GM19372 (cell line): ENCODE measurements at regions not wholly inside any gene's neighbourhood (a gene's known extent, or its start where the extent isn't known, plus 50 kb on each side); places are given as distances from the start of the nearest gene placed in this dataset.

Experiments
- ATAC-seq: cut with Tn5 transposase; IDR thresholded peaks from one replicate; pipeline ENCODE4 v1.9.1; 2021; ENCODE audit warnings: mild to moderate bottlenecking, low read depth, moderate library complexity; ENCODE audit not compliant: unreplicated experiment

DNA sequence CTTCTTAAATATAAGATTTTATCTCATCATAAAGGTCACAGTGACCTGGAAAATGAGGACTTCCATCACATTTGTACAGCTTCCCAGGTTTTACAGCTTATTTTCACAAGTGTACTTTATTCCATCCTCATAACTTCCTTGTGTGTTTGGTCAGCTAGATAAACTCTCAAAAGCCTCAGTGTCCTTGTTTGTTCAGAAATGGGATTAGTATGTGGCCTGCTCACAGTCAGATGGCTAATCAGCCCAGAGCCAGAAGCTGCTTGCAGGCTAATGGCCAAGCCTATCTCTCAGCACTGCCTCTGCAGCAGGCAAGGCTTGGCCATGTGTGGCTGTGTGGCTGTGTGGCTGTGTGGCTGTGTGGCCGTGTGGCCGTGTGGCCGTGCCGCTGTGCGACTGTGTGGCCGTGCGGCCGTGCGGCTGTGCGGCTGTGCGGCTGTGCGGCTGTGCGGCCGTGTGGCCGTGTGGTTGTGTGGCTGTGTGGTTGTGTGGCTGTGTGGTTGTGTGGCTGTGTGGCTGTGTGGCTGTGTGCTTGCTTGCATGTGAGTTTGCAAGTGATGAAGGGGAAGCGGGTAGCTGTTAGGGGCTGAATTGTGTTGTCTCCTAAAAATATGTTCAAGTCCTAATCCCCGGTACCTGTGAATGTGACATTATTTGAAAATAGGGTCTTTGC is 233.0 kb upstream of the TNP1 start:
- no peak for ATAC-seq

DNA sequence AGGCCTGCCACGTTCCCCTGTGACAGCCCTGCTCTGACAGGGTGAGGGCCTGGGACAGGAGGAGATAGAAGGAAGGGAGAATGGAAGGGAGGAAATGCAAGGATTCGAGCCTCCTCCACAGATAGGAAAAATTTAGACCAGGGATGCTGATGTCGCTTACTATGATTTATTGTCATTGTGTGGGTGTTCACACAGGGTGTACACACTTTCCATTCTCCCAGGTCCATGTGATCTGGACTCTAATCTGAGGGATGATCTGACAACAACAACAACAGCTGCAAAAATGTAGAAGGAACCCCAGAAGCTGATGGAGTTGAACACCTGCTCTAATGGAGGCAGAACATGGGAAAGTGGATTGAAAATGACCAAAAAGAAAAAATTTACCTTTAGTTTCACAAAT is 231.7 kb upstream of the TNP1 start:
- ATAC-seq: no peak

DNA sequence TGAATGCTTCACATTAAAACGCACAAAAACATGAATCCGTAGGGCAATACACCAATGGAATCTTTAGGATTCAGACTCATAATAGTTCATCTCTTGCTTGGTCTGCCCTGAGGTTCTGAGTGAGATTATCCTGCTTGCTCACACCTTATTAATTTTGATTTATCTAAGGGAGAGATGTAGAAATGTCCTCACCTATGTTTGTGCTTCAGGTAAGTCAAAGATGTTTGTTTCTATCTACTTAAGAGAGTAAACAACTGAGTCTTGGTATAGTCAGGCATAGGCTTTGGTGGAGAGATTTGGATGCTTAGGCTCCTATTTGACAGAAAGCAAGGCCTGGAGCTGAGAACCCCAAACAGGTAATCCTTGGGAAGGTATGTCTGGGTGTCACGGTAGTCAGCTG is 231.0 kb upstream of the TNP1 start:
- ATAC-seq: no peak

DNA sequence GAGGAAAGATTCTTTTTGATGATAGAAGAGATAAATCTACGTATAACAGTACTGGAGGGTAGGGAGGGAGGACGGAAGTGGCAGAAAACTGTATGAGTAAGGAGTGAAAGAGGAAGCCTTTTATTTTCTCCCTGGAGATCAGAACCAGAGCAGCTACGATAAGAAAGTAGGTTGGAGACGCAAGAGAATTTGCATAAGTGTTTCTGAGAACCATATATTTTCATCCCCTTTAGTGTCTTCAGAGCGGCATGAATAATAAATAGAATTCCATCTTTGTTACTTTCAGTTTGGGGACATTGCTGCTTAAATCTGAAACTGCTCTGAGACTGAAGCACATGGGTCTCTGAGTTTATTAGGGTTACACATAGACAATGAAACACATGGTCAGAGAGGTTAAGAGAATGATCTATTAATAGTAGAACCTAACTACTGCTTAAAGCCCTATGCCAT is 230.2 kb upstream of the TNP1 start:
- peak; percentile 59 for ATAC-seq

DNA sequence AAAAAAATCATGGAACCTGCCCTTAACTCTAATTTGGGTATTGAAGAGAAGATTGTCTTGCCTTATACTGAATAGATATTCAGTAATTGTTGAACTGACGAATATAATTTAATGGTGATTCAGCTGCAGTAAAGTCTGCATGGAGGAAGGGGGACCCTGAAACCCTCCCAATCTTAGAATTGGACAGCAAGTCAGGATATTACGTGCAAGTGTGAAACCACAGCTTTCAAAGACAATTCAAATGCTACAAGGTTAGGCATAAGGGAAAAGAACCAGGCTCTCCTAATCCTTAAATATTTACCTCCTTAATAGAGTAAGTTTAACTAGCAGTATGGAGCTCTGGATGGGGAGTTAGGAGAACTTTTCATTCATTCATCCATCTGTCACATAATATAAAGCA is 226.9 kb upstream of the TNP1 start:
- ATAC-seq: no peak

DNA sequence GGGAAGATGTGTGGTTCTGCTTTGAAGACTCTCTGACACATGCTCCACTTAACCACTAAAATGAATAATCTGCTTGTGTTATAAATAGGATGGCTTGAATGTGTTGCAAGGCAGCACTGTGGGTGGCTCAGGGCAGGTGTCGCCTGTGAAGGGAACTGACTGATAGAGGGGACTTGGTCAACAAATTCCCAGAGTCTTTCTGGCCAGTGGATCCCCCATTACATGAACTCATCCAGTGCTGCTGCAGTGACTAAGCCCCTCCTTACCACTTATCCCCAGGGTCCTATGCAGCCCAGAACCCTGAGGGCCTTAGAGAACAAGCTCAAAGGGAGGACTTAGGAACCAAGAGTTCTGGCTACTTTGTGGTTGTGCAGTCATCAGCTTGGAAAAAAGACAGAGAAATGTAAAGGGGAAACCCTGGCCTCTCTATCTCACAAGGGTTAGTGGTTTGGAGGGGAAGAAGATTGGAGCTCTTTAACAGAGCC is 226.2 kb upstream of the TNP1 start:
- peak; percentile 42 for ATAC-seq

DNA sequence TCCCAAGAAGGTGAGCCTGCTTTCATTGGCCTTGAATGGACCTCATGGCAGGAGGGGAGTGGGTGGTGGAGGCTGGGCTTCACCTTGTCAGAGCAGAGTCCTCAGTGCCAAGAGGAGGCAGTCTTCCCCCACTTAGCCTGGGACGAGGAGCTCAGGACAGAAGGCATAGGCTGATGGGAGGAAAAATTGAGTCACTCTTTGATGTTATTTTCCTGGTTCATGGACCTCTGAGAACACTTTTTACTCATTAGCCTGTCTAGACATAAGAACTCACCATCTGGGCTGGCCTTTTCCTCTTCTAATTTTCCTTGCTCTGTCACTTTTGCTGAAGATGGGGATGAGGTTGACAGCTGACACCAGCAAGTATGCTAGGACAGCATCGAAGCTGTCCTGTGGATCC is 225.7 kb upstream of the TNP1 start:
- ATAC-seq: no peak

DNA sequence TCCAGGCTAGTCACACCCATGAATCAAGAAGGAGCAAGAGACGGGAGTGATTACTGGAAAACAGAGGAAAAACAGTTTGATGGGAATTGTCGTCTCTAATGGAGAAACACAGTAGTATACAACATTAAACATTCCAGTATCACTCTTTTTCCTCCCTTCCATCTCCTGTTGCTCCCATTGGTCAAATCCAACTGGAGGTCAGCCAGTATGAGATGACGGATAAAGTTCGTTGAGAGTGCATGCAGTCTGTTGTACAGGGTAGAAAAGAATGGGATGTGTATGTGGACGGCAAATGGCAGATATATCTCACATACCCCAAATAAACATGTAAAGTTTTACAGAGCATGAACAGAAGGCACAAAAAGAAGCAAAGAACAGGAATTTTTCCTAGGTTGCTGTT is 221.9 kb upstream of the TNP1 start:
- no peak for ATAC-seq

DNA sequence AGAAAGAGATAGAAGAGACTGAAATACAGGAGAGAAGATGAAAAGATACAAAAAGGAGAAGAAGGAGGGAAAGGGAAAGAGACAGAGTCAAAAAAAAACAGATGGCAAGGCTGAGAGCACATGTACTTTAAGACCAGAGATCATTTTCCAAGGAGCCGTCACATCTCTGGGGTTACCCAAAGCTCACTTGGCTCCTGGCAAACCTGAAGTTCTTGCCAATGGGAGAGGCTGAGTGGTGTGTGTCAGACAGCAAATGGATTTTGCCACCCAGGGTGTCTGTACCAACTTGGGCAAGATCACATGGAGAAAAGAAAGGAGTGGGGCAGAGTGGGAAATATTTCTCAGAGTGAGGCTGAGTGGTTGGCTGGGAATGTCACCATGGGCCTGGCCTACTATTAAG is 219.3 kb upstream of the TNP1 start:
- no peak for ATAC-seq

DNA sequence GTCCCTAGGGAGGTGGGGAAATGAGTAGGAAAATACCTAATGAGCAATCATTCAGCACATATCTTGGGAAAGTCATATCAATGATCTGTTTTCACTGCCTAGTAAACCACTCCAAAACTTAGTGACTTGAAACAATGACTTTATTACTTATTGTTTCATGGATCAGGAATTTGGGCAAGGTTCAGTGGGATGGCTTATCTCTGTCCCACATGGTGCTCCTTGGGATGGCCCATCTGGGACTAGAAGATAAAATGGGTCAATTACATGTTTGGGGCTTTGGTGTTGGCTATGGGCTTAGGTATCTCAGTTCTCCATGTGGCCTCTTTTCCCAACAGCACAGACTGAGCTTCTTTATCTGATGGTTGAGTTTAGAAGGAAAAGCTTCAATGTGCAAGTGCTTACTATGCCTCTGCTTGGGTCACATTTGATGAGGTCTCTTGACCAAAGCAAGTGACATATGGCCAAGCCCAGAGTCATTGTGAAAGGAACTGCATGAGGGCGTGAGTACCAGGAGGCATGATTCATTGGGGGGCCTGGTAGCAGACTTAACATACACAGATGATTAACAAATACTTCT is 218.1 kb upstream of the TNP1 start:
- ATAC-seq: no peak

DNA sequence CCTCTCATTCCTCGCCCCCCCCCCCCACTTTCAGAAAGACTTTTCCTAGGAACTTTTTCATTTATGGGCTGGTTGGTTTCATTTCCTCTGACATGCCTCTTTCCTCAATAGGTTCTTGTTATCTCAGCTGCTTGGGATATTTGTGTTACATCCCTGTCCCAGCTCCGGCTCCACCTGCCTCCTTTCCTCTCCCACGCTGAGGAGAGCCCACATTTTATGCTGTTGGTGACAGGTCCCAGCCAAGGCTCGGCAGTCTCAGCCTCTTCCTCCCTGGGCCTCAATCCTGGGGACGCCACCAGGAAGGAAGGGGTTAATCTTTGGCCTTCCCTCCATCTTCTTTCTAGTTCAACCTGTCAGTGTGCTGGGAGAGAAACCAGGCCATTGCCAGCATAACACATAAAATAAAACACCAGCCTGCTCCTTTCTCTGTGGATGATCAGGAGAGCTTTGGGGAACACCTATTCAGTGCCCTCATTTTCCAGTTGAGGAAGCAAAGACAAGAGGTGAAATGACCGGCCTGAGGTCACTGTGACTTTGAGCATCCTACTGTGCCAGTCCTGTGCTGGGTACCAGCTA is 216.9 kb upstream of the TNP1 start:
- no peak for ATAC-seq

DNA sequence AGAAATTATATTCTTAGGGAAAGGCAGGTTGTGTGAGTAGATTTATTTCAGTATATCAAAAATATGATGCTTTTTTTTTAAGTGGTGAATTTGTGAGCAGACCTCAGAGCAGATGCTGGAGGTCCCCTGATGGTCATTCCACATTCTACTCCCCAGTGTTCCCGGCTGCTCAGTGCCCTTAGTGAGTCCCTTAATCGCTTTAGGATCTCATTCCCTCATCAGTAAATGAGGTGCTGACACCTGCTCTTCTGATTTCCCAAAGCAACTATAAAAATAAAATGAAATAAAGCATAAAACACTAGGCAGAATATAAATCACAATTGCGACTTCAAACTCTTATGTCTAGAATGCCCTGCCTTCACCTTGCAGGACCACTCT is 216.2 kb upstream of the TNP1 start:
- no peak for ATAC-seq

DNA sequence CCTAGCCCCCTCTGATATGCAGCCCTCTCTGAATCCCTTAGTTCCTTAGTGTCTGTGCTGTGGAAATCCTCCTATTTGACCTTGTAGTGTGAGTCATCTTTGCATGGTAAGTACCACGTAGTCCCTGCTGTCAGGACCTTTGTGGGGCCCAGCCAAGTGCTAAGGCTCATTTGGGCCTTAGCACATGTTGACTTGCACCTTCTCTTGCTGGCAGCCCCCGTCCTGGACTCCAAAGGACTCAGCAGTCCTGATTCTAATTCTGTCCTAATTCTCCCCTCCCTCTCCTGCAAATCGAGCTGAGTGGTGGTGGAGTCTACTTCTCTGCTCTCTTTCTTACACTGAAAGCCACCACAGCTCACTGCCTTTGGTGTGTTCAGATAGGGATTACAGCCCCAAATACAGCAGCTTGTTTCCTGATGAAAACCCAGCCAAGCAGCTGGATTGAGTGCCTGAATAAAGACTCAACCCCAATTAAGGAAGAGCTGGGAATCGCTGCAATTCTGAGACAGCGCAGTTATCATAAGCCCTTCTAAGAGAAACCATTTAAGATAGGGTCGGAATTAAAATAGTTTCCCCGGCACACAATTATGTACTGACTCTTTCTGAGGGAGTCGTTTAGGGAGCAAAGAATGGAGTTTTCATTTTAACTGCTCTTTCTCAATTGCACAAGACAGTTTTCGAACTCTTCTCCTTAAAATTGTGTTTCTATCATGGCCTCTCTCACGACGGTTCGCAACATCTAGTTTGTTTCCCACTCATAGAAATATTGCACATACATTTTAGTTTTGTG is 215.6 kb upstream of the TNP1 start:
- ATAC-seq: no peak

DNA sequence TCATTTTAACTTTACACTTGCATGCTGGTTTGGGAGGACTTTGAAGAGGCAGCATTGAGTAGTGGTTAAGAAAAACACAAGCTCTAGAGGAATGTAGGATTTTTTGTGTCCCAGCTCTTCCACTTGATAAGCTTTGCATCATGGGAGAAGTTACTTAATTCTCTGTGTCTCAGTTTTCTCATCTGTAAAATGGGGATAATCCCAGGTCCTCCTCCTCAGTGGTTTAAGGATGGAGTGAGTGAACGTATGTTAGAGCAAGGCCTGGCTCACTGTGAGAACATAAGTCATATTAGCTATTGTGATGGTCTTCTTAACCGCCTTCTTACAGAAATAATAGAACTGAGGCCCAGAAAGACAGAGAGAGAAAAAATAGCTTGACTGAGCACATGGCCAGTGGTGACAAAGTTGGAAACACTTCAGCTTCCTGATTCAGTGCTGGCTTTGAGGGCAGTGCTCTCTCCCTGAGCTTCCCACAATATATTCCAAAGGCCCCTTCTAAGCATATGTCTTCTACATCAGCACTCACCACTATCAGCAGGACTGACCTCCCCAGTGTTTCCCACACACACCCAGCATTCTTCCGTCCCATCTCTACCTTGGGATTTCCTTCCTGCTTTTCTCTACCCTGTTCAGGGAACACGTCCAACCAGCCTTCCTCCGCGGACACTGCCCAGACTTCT is 214.9 kb upstream of the TNP1 start:
- ATAC-seq: no peak

DNA sequence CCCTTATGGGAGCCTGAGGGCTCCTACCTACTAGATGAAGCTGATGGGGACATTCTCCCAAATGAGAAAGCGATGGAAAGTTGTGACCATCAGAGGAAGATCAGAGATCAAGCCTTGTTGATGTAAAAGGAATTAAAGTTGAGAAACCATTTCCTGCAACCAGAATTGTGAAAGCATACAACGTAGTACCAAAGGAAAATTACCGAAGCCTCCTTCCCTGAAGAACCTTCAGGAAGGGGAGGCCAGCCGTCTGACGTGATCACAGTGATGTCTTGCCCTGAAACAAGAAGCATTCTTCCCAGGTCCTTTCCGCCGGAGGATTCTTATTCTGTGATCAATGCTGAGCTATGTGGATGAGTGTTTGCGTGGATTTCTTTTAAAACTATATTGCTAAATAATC is 211.6 kb upstream of the TNP1 start:
- no peak for ATAC-seq

DNA sequence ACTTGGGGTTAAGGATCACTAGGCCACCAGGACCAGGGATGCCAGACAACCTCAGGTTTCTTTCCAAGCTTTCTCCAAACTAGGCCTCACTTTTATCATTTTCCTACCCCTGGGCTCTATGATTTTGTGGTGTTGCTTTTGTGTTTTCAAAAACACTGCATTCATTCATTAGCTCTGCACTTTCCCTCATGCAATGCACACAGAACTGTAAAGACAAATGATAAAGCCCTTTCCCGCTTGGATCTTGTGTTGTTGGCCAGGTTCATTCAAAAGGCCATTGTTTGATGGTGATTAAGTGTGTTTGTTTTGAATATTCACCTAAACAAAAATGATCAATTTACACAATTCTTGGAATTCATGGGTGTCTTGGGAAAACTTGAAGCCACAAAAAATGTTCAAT is 210.7 kb upstream of the TNP1 start:
- ATAC-seq: no peak

DNA sequence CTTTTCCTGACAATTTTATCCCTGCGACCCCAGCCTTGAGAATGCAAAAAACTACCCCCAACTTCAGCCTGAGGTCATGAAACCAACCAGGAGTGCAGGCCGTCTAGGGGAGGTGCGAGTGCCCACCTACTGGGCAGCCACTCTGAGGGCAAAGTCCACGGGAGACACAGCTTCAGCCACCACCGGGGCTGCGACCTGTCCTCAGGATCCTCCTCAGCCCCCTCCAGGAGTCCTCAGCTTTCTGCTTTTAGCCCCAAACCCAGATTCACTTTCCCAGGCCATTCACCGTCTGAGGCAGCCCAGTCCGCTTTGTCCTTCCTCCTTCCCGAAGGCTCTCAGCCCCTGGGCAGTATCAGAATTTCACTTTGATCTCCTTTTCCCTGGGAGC is 210.2 kb upstream of the TNP1 start:
- no peak for ATAC-seq

DNA sequence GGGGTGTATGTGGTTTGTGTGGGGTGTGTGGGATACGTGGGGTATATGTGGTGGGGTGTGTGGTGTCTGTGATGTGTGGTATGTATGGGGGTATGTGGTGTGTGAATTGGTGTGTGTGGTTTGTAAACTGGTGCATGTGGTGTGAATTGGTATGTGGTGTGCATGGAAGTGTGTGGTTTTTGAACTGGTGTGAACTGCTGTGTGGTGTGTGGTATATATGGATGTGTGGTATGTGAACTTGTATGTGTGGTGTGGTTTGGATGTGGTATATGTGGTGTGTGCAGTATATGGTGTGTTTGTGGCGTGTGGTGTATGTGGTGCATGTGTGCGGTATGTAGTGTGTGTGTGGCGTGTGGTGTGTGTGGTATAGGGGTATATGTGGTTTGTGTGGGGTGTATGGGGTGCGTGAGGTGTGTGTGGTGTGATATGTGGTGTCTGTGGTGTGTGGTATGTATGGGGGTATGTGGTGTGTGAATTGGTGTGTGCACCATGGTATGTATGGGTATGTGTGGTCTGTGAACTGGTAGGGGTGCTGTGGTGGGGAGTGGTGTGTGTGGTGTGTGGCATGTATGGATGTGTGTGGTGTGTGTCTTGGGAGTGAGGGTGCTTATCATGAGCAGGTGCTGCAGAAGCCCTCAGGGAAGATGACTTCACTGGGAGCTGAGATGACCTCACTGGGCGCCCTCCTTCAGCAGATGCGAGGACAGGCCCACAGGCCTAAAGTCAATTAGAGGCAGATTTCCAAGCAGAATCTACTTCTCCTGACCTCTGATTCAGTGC is 209.6 kb upstream of the TNP1 start:
- ATAC-seq: no peak

DNA sequence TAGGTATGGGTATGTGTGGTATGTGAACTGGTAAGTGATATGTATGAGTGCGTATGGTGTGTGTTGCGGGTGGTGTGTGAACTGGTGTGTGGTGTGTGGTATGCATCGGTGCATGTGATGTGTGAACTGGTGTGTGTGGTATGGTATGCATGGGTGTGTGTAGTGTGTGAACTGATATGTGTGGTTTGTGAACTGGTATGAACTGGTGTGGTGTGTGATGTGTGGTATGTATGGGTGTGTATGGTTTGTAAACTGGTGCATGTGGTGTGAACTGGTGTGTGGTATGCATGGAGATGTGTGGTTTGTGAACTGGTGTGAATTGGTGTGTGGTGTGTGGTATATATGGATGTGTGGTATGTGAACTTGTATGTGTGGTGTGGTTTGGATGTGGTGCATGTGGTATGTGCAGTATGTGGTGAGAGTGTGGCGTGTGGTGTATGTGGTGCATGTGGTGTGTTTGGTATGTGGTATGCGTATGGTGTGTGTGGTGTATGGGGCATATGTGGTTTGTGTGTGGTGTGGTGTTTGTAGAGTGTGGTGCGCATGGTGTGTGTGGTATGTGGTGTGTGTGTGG is 208.9 kb upstream of the TNP1 start:
- ATAC-seq: no peak

DNA sequence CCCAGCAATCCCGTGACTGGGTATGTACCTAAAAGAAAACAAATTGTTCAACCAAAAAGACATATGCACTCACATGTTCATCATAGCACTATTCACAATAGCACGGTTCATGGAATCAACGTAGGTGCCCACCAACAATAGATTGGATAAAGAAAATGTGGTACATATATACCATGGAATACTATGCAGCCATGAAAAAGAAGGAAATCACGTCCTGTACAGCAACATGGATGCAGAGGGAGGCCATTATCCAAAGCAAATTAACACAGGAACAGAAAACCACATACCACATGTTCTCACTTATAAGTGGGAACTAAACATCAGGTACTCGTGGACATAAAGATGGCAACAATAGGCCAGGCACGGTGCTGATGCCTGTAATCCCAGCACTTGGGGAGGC is 207.9 kb upstream of the TNP1 start:
- no peak for ATAC-seq
